GM13976 (cell line): ENCODE measurements at regions not wholly inside any gene's neighbourhood (a gene's known extent, or its start where the extent isn't known, plus 50 kb on each side); places are given as distances from the start of the nearest gene placed in this dataset.

Experiments
- DNase-seq: peaks from one replicate; pipeline ENCODE4 v3.0.0; 2012; ENCODE audit warnings: low spot score
- in situ Hi-C: fragments of 300-500 bp; cut with MboI; formaldehyde crosslinking; loops from one replicate; pipeline ENCODE4 v1.12.0; 2022; ENCODE audit warnings: low sequenced_read_pairs, mixed read lengths, inconsistent platforms; ENCODE audit not compliant: unreplicated experiment
- TF ChIP-seq, protein P1 (sequence below): IDR thresholded peaks from 2 replicates; pipeline ENCODE4 v1.5.1; 2012; ENCODE audit warnings: borderline replicate concordance, mild to moderate bottlenecking; ENCODE audit not compliant: insufficient read depth; ENCODE audit errors: extremely low read depth, missing control alignments, control extremely low read depth

DNA sequence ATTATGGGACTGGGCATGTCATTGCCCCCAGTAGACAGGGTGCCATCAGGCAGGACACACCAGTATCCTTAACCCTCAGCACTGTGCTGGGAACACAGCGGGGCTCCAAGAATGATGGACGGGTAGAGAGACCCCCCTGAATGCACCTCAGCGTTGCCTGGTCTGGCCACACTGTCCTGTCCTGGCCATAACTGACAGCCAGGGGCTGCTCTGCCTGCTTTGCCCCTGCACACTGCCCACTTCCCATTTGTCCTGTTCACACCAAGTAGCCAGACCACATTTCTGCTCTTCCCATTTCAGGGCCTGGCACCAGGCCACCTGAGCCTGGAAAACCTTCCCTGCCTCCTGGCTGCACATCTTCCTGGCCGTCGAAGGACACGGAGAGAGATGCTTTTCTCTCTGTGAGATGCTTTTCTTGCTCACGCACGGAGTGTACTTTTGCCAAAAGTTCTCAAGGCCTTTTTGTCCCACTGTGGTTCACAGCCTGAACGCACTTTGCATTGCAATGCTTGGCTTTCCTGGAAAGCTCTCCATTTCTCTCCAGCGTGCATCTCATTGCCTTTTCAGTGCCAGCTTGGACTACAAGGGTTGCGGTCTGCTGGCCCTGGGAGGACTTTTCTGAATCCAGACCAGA, 131.0 kb upstream of the EEPD1 start:
- DNase-seq = no peak
- in situ Hi-C loops = no loop called here
- TF ChIP-seq, protein P1, sequence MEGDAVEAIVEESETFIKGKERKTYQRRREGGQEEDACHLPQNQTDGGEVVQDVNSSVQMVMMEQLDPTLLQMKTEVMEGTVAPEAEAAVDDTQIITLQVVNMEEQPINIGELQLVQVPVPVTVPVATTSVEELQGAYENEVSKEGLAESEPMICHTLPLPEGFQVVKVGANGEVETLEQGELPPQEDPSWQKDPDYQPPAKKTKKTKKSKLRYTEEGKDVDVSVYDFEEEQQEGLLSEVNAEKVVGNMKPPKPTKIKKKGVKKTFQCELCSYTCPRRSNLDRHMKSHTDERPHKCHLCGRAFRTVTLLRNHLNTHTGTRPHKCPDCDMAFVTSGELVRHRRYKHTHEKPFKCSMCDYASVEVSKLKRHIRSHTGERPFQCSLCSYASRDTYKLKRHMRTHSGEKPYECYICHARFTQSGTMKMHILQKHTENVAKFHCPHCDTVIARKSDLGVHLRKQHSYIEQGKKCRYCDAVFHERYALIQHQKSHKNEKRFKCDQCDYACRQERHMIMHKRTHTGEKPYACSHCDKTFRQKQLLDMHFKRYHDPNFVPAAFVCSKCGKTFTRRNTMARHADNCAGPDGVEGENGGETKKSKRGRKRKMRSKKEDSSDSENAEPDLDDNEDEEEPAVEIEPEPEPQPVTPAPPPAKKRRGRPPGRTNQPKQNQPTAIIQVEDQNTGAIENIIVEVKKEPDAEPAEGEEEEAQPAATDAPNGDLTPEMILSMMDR = no peak

DNA sequence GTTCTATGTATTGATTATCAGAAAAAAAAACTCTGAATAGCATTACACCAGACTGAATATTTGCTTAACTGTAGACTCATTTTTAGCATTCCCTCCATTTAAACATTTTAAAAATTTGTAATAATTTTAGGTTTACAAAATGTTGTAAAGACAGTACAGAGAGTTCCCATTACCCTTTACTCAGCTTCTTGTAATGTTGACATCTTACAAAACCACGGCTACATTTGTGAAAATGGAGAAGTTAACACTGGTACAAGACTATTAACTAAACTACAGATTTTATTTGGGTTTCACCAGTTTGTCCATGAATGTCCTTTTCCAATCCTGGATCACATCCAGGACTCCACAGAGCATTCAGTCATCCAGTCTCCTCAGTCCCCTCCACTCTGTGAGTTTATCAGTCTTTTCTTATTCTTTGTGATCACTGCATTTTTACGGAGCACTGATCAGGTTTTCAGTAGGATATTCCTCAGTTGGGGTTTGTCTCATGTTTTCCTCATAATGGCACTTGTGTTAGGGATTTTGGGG, 130.0 kb upstream of the EEPD1 start:
- in situ Hi-C loops = no loop called here

DNA sequence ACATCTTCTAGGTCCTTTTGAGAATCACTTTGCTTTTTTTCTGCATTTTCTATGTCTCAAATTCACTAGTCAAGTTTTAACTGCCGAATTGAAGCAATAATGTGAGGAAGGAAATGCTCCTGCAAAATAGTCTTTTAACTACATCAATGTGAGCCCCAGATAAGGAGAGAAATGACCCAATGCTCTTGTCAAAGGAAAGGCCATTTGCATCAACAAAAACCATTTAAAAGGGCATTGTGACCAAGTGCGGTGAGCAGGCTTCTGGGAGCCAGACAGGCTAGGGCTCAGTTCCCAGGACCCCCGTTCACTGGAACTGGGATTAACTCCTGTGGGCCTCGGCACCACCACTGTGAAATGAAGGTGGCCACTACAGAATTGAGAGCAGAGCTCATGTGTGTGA, 127.9 kb upstream of the EEPD1 start:
- in situ Hi-C loops = no loop called here
- DNase-seq = no peak
- TF ChIP-seq, protein P1 = no peak

More for the DNA sequence above, 130.0 kb upstream of the EEPD1 start:
- TF ChIP-seq, protein P1 = no peak
- no peak for DNase-seq

DNA sequence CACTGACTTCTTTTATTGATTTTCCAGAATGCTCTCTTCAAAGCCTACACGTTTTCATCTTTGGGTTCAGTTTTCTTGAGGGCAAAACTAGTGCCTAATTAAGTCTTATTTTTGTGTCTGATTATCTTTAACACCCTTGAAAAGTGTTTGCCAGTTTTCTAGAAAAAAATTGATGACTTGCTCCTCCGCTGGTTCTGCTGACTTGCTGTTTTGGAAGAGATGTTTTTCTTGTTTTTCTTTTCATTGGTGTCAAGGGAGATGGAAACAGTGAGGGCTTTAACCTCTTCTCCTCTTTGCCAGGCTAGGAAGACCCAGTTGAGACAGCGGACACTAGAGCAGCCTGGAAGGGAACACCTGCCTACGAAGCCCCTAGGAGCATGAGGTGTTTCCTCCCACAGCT, 123.7 kb upstream of the EEPD1 start:
- no peak for DNase-seq
- in situ Hi-C loops = no loop called here
- TF ChIP-seq, protein P1 = no peak

DNA sequence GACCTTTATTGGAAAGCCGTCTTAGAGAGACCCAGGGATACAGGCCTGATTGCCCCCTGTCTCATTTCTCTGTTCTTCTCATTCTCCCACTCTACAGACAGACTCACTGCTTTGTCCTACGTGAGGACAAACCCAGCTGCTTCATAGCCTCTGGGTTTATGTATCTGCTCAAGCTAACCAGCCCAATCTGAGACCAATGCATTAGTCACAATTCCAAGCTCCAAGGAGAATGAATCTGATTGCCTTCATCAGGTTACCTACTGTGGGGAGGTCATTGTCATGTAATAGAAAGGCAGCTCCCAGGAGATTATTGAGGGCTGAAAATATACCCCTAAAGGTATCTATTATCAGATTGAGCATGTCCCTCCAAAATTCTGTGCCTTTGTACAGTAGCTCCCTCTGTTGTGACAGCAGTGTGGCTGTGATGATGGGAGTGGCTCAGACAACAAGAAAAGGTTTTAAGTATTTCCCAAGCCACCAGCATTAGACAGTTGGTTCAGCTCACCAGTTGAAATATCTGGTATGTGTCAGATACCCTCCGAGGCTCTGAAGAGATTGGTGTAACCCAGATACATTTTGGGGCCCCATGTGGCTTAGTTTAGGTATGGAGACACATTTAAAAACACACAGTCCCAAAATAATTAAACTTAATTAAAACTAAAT, 123.1 kb upstream of the EEPD1 start:
- TF ChIP-seq, protein P1 = no peak
- DNase-seq = no peak
- in situ Hi-C loops = no loop called here

DNA sequence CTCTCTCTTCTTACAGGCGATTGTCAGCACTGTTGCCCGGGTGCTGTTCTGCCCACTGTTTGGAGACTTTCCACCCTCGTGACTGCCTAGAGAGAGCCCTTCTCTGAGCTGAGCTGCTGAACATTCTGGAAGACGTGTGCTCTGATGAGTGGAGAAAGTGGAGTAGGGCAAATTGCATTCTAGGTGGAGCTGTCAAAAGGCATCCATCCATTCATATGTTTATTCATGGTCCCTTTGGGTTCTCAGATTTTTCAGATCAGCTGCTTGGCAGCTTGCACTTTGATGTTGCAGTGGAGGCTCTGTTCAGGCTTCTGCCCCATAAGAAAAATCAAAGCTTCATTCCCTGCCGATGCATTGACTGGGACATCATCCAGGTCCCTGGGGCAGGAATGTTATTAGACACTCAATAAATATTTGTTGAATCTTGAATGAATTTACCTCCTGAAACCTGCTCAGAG, 120.7 kb upstream of the EEPD1 start:
- in situ Hi-C loops = no loop called here
- no peak for DNase-seq

More for the DNA sequence above, 120.7 kb upstream of the EEPD1 start:
- TF ChIP-seq, protein P1 = no peak
